SH-SY5Y (cell line): ENCODE measurements at regions not wholly inside any gene's neighbourhood (a gene's known extent, or its start where the extent isn't known, plus 50 kb on each side); places are given as distances from the start of the nearest gene placed in this dataset.

Experiments
- GATA2 ChIP-seq: IDR thresholded peaks from 2 replicates; pipeline ENCODE4 v1.6.1; 2011; ENCODE audit warnings: mild to moderate bottlenecking, low read depth, low read length
- GATA3 ChIP-seq: IDR thresholded peaks from 2 replicates; pipeline ENCODE4 v1.6.1; 2011; ENCODE audit warnings: low read depth, mild to moderate bottlenecking, low read length, moderate library complexity

DNA sequence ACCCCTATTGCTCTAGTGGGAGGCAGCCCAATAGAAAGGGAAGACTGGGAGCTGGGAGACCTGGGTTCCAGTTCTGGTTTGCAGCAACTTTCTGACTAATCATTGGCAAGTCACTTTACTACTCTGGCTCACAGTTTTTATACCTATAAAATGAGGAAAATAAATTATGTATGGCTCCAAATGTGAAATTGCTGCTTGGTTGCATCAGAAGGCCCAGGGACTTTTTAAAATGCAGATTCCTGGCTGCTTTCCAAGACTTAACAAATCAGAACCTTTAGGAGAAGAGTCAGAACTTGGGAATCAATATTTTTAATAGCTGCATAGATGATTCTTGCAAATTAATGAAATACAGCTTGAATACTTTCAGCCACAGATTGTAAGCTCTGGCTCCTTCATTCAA lies 943.9 kb downstream of the EPHA4 start:
- TF ChIP-seq GATA3 (no peak), GATA2 (no peak)
